ENCODE measurements at regions not wholly inside any gene's neighbourhood (a gene's known extent, or its start where the extent isn't known, plus 50 kb on each side); places are given as distances from the start of the nearest gene placed in this dataset.
A peak's percentile ranks its signal among the peaks of the same experiment; 100 is the strongest.

GRCh38 chr2:20509770-20510490 is 63.1 kb downstream of the RHOB start:
- H3K27ac ChIP-seq, result peak overlapping the region; percentile 35
- TF ChIP-seq CTCF (conservative IDR thresholded peaks at IDR 0.05) (no peak), ZFX (IDR thresholded peaks at IDR 0.05) (no peak)

GRCh38 chr2:20511130-20511529 is 64.3 kb downstream of the RHOB start:
- no peak for TF ChIP-seq ZFX (IDR thresholded peaks at IDR 0.05)
- TF ChIP-seq CTCF (conservative IDR thresholded peaks at IDR 0.05), result no peak
- H3K27ac ChIP-seq, result no peak overlapping the region; the same call in 1 of the 2 replicates

- no peak overlapping the region for H3K27ac ChIP-seq
Measured at GRCh38 chr2:20512061-20512605, 65.3 kb downstream of the RHOB start.

GRCh38 chr2:20513946-20514345 is 67.1 kb downstream of the RHOB start:
- H3K27ac ChIP-seq, result no peak overlapping the region
- TF ChIP-seq ZFX (IDR thresholded peaks at IDR 0.05), result no peak
- no peak for TF ChIP-seq CTCF (conservative IDR thresholded peaks at IDR 0.05)

More at GRCh38 chr2:20512061-20512605, 65.3 kb downstream of the RHOB start:
- TF ChIP-seq CTCF (conservative IDR thresholded peaks at IDR 0.05), result no peak
- no peak for TF ChIP-seq ZFX (IDR thresholded peaks at IDR 0.05)

- TF ChIP-seq ZFX (IDR thresholded peaks at IDR 0.05) (no peak), CTCF (conservative IDR thresholded peaks at IDR 0.05) (no peak)
- no peak overlapping the region for H3K27ac ChIP-seq
Measured at GRCh38 chr2:20514596-20515269, 67.9 kb downstream of the RHOB start.

GRCh38 chr2:20515290-20516220 is 68.7 kb downstream of the RHOB start:
- H3K27ac ChIP-seq, result no peak overlapping the region
- TF ChIP-seq CTCF (conservative IDR thresholded peaks at IDR 0.05) (no peak), ZFX (IDR thresholded peaks at IDR 0.05) (no peak)

Data from C4-2B (cell line).